ENCODE measurements at regions not wholly inside any gene's neighbourhood (a gene's known extent, or its start where the extent isn't known, plus 50 kb on each side); places are given as distances from the start of the nearest gene placed in this dataset.

DNA sequence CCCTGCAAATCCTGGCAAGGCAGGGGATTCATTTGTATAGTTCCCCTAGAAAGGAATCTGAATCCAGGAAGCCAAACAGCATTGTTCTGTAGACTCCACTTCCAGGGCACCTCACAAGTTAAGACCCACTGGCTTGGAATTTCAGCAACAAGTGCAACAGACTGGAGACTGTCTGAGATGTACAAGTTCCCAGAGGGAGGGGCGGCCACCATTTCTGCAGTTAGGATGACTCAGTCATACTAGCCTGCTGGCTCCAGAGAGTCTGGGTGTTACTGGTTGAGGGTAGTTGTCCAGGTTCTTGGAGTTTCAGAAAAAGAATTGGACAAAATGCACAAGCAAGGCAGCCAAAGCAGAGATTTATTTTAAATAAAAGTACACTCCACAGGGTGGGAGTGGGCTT lies 384.2 kb downstream of the DSC3 start:
- TF ChIP-seq, protein P1, sequence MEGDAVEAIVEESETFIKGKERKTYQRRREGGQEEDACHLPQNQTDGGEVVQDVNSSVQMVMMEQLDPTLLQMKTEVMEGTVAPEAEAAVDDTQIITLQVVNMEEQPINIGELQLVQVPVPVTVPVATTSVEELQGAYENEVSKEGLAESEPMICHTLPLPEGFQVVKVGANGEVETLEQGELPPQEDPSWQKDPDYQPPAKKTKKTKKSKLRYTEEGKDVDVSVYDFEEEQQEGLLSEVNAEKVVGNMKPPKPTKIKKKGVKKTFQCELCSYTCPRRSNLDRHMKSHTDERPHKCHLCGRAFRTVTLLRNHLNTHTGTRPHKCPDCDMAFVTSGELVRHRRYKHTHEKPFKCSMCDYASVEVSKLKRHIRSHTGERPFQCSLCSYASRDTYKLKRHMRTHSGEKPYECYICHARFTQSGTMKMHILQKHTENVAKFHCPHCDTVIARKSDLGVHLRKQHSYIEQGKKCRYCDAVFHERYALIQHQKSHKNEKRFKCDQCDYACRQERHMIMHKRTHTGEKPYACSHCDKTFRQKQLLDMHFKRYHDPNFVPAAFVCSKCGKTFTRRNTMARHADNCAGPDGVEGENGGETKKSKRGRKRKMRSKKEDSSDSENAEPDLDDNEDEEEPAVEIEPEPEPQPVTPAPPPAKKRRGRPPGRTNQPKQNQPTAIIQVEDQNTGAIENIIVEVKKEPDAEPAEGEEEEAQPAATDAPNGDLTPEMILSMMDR (IDR thresholded peaks at IDR 0.05; ENCODE audit: insufficient read depth, low read depth, low read length, missing control alignments), result no peak

DNA sequence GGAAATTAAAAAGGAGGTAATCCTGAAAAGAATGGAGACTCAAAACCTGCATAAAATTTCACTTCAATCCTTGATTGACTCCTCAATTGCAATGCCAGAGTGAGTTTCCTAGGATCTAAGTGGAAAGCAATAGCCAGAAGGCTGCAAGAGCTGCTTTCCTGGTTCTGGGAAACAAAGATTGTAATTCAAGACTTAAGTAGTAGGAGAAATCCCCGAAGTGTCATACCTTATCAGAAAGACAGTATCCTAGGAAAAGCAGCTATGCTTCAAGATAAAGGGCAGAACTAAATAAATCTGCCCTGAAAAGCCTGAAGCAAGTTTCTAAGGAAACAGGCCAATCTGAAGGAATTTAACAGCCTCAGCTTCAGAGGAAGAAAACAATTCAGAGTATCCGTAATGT lies 390.2 kb downstream of the DSC3 start:
- no peak overlapping the region for H3K4me3 ChIP-seq (ENCODE audit: low read length)
- TF ChIP-seq, protein P1 (IDR thresholded peaks at IDR 0.05; ENCODE audit: insufficient read depth, low read depth, low read length, missing control alignments), result no peak
- no peak for DNase-seq (ENCODE audit: low read depth)

More for the DNA sequence above, 384.2 kb downstream of the DSC3 start:
- DNase-seq (ENCODE audit: low read depth), result peak; percentile 3
- H3K4me3 ChIP-seq (ENCODE audit: low read length), result no peak overlapping the region

DNA sequence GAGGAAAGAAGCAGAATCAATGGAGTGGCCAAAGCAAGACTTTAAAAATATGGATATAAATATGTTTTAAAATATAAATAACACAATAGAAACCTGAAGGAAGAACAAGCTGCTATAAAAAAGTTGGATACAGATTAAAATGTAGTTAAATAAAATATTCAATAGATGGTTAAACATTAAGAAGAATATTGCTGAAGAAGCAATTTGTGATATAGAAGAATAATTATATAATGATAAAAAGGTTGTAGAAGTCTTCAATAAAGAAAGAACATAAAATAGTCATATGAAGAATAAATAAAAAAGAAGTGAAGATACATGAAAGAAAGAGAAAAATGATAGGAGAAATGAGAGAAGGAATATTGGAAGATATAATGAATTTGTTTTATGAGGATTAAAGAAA lies 392.0 kb downstream of the DSC3 start:
- TF ChIP-seq, protein P1 (IDR thresholded peaks at IDR 0.05; ENCODE audit: insufficient read depth, low read depth, low read length, missing control alignments), result no peak
- no peak overlapping the region for H3K4me3 ChIP-seq (ENCODE audit: low read length)
- DNase-seq (ENCODE audit: low read depth), result no peak

DNA sequence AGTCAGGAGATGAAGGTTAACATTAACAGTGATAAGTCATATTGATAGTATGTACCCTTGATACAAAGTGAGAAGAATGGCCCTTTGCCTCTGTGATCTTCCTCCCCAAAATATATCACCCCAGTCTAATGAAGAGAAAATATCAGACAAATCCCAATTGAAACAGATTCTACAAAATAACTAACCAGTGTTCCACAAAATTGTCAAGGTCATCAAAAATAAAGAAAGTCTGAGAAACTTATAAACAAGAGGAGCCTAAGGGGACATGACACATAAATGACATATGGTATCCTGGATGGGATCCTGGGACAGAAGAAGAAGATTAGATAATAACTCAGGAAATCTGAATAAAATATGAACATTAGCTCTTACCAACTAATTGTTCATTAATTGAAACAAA lies 398.4 kb downstream of the DSC3 start:
- DNase-seq (ENCODE audit: low read depth), result no peak
- no peak overlapping the region for H3K4me3 ChIP-seq (ENCODE audit: low read length)
- TF ChIP-seq, protein P1 (IDR thresholded peaks at IDR 0.05; ENCODE audit: insufficient read depth, low read depth, low read length, missing control alignments), result no peak

DNA sequence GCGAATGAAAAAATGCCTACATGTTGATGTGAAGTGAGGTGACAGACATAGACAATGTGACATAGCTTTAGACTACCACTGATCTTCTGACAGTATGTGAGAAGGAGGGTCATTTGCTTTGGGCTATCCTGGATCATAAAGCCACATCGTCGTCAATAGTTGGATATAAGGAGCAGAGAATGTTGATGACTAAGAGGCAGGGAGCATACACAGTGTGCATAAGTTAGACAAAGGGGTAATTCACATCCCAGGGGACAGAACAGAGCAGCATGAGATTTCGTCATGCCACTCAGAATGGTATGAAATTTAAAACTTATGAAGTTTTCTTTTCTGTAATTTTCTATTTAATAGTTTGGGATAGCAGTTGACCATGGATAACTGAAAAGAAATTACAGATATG lies 403.2 kb downstream of the DSC3 start:
- H3K4me3 ChIP-seq (ENCODE audit: low read length), result no peak overlapping the region
- TF ChIP-seq, protein P1 (IDR thresholded peaks at IDR 0.05; ENCODE audit: insufficient read depth, low read depth, low read length, missing control alignments), result no peak

DNA sequence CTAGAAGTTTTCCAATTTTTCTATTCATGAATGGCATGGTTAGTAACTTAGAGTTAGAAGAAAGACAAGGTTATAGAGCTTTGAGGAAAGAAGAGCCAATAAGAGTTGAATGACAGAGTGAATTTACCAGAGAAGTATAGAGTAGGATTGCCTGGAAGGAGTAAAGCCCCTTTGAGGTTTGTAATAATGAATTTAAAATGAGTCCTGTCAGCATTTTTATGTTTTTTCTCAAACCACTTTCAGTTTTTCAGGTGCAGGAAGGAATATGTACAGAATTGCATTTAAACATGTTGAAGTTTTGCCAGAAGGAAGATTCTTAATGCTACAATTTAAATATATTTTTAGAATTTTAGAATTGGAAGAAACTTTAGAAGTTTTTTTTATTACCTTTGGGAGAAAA lies 408.3 kb downstream of the DSC3 start:
- DNase-seq (ENCODE audit: low read depth), result no peak
- no peak overlapping the region for H3K4me3 ChIP-seq (ENCODE audit: low read length)
- TF ChIP-seq, protein P1 (IDR thresholded peaks at IDR 0.05; ENCODE audit: insufficient read depth, low read depth, low read length, missing control alignments), result no peak

More for the DNA sequence above, 403.2 kb downstream of the DSC3 start:
- no peak for DNase-seq (ENCODE audit: low read depth)

DNA sequence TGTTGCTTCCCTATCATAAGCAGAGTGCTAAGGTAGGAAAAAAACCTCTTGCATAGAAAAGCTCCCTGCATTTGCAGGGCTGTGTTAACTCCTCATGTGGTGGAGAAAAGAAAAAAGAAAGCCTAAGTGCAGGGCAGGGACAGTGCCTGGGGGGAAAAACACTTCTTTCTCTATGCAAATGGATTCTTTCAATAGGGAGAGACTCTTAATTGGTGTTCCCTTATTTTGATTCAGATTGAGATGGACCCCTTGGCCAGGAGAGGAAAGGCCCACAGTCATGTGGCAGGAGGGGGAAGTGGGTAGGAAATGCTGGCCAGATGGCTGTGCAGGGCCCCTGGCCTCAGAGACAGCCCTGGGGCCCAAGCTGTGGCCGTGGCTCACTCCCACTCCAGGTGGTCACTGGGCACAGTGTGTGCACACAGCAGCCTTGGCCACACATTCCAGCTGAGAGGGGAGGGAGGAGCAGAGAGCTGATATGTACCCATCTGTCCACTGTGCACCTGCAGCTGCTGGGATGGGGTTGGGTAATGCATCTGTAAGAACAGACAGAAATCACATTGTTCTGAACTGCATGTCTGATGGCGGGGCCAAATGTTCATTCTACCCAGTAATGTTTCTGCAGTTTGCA lies 410.4 kb downstream of the DSC3 start:
- no peak for DNase-seq (ENCODE audit: low read depth)
- no peak overlapping the region for H3K4me3 ChIP-seq (ENCODE audit: low read length)

More for the DNA sequence above, 410.4 kb downstream of the DSC3 start:
- TF ChIP-seq, protein P1 (IDR thresholded peaks at IDR 0.05; ENCODE audit: insufficient read depth, low read depth, low read length, missing control alignments), result no peak
